ENCODE measurements at regions not wholly inside any gene's neighbourhood (a gene's known extent, or its start where the extent isn't known, plus 50 kb on each side); places are given as distances from the start of the nearest gene placed in this dataset.
"Not testable (repeated sequence)": the region's sequence is repeated elsewhere in the genome, so short reads cannot be mapped to it uniquely, and the experiment has no call there.

GRCh38 chr2:146748046-146748445 lies 1096.8 kb upstream of the ACVR2A start:
- no peak for DNase-seq

- DNase-seq: no peak
Measured at GRCh38 chr2:146741260-146741659, 1103.6 kb upstream of the ACVR2A start.

- DNase-seq: no peak
Measured at GRCh38 chr2:146734821-146735190, 1110.0 kb upstream of the ACVR2A start.

- no peak for DNase-seq
Measured at GRCh38 chr2:146734042-146734820, 1110.6 kb upstream of the ACVR2A start.

GRCh38 chr2:146730882-146731281 lies 1113.9 kb upstream of the ACVR2A start:
- DNase-seq: no peak

- DNase-seq: no peak
Measured at GRCh38 chr2:146721486-146721885, 1123.3 kb upstream of the ACVR2A start.

- no peak for DNase-seq
Measured at GRCh38 chr2:146720170-146720569, 1124.7 kb upstream of the ACVR2A start.

GRCh38 chr2:146716591-146716990 lies 1128.2 kb upstream of the ACVR2A start:
- DNase-seq: no peak

- no peak for DNase-seq
Measured at GRCh38 chr2:146709004-146709403, 1135.8 kb upstream of the ACVR2A start.

- DNase-seq: no peak
Measured at GRCh38 chr2:146701183-146701582, 1143.6 kb upstream of the ACVR2A start.

- no peak for DNase-seq
Measured at GRCh38 chr2:146697307-146697706, 1147.5 kb upstream of the ACVR2A start.

GRCh38 chr2:146696787-146697186 lies 1148.0 kb upstream of the ACVR2A start:
- DNase-seq: not testable (repeated sequence)

GRCh38 chr2:146681991-146682390 lies 1162.8 kb upstream of the ACVR2A start:
- no peak for DNase-seq

- no peak for DNase-seq
Measured at GRCh38 chr2:146678516-146678915, 1166.3 kb upstream of the ACVR2A start.

GRCh38 chr2:146677280-146677679 lies 1167.5 kb upstream of the ACVR2A start:
- DNase-seq: no peak

- no peak for DNase-seq
Measured at GRCh38 chr2:146669735-146670134, 1175.1 kb upstream of the ACVR2A start.

GRCh38 chr2:146666340-146666739 lies 1178.5 kb upstream of the ACVR2A start:
- no peak for DNase-seq

- no peak for DNase-seq
Measured at GRCh38 chr2:146665800-146666199, 1179.0 kb upstream of the ACVR2A start.

GRCh38 chr2:146661473-146662096 lies 1183.2 kb upstream of the ACVR2A start:
- no peak for DNase-seq

- DNase-seq: no peak
Measured at GRCh38 chr2:146659976-146660375, 1184.9 kb upstream of the ACVR2A start.

- DNase-seq: no peak
Measured at GRCh38 chr2:146652311-146652710, 1192.5 kb upstream of the ACVR2A start.

GRCh38 chr2:146651361-146651760 lies 1193.5 kb upstream of the ACVR2A start:
- no peak for DNase-seq

GRCh38 chr2:146642066-146642465 lies 1202.8 kb upstream of the ACVR2A start:
- DNase-seq: no peak

GRCh38 chr2:146634230-146635097 lies 1210.4 kb upstream of the ACVR2A start:
- DNase-seq: no peak

Data from activated gamma-delta T cell (primary cell).